Left renal pelvis (tissue), 4 donors: ENCODE measurements at regions not wholly inside any gene's neighbourhood (a gene's known extent, or its start where the extent isn't known, plus 50 kb on each side); places are given as distances from the start of the nearest gene placed in this dataset.

ENCODE experiments used
- DNase-seq, 4 donors: peaks; one replicate each; pipeline ENCODE4 v3.0.0-alpha.2; 2013; ENCODE audit warnings: low read depth in 4 of 4, low spot score in 3 of 4

- DNase-seq, result no peak
These were observed 472.8 kb upstream of the MKI67 start for GRCh38 chr10:128599030-128599429.

GRCh38 chr10:128599538-128599937 lies 473.3 kb upstream of the MKI67 start:
- DNase-seq, result no peak

GRCh38 chr10:128602183-128602582 lies 476.0 kb upstream of the MKI67 start:
- DNase-seq, result no peak

- no peak for DNase-seq
These were observed 477.8 kb upstream of the MKI67 start for GRCh38 chr10:128604025-128604424.

GRCh38 chr10:128605180-128605579 lies 479.0 kb upstream of the MKI67 start:
- DNase-seq, result no peak

GRCh38 chr10:128606055-128606454 lies 479.8 kb upstream of the MKI67 start:
- no peak for DNase-seq

GRCh38 chr10:128608791-128609190 lies 482.6 kb upstream of the MKI67 start:
- no peak for DNase-seq

- DNase-seq, result no peak
These were observed 483.2 kb upstream of the MKI67 start for GRCh38 chr10:128609460-128609859.

GRCh38 chr10:128610113-128610512 lies 483.9 kb upstream of the MKI67 start:
- DNase-seq, result no peak

GRCh38 chr10:128612195-128612594 lies 486.0 kb upstream of the MKI67 start:
- DNase-seq, result no peak

GRCh38 chr10:128612631-128613030 lies 486.4 kb upstream of the MKI67 start:
- no peak for DNase-seq

- no peak for DNase-seq
These were observed 487.9 kb upstream of the MKI67 start for GRCh38 chr10:128614016-128614605.

- no peak for DNase-seq
These were observed 488.8 kb upstream of the MKI67 start for GRCh38 chr10:128614802-128615553.

GRCh38 chr10:128617532-128617931 lies 491.3 kb upstream of the MKI67 start:
- no peak for DNase-seq

GRCh38 chr10:128622706-128623105 lies 496.5 kb upstream of the MKI67 start:
- no peak for DNase-seq

GRCh38 chr10:128623776-128624175 lies 497.6 kb upstream of the MKI67 start:
- DNase-seq, result no peak

- DNase-seq, result no peak
These were observed 498.7 kb upstream of the MKI67 start for GRCh38 chr10:128624656-128625530.

- no peak for DNase-seq
These were observed 499.7 kb upstream of the MKI67 start for GRCh38 chr10:128625926-128626325.

GRCh38 chr10:128626397-128627000 lies 500.3 kb upstream of the MKI67 start:
- no peak for DNase-seq

- DNase-seq, result no peak
These were observed 501.6 kb upstream of the MKI67 start for GRCh38 chr10:128627811-128628210.

GRCh38 chr10:128628252-128628651 lies 502.0 kb upstream of the MKI67 start:
- no peak for DNase-seq
